H9 (cell line): ENCODE measurements at regions not wholly inside any gene's neighbourhood (a gene's known extent, or its start where the extent isn't known, plus 50 kb on each side); places are given as distances from the start of the nearest gene placed in this dataset.

ENCODE experiments used
- DNase-seq: peaks from one replicate; pipeline ENCODE4 v3.0.0-alpha.2; 2017
- H2AFZ ChIP-seq: one replicate; pipeline ENCODE4 v1.6.1; 2013; ENCODE audit warnings: mild to moderate bottlenecking, low read length, control low read depth, moderate library complexity
- H2AK5ac ChIP-seq: 2 replicates; pipeline ENCODE4 v1.6.1; 2013; ENCODE audit warnings: low read length, control low read depth, mixed read lengths; ENCODE audit not compliant: insufficient read length
- H2BK120ac ChIP-seq: one replicate; pipeline ENCODE4 v1.6.1; 2013; ENCODE audit warnings: low read depth, mild to moderate bottlenecking, low read length, control low read depth, inconsistent platforms; ENCODE audit not compliant: poor library complexity, severe bottlenecking
- H2BK12ac ChIP-seq: 2 replicates; pipeline ENCODE4 v1.6.1; 2013; ENCODE audit warnings: low read length, control low read depth, mixed read lengths, low read depth; ENCODE audit not compliant: insufficient read length
- H2BK15ac ChIP-seq: 2 replicates; pipeline ENCODE4 v1.6.1; 2013; ENCODE audit warnings: low read depth, low read length, control low read depth
- H2BK20ac ChIP-seq: one replicate; pipeline ENCODE4 v1.6.1; 2013; ENCODE audit warnings: low read depth, mild to moderate bottlenecking, low read length, control low read depth, inconsistent platforms; ENCODE audit not compliant: poor library complexity, severe bottlenecking
- H2BK5ac ChIP-seq: 2 replicates; pipeline ENCODE4 v1.6.1; 2013; ENCODE audit warnings: low read length, control low read depth, mixed read lengths; ENCODE audit not compliant: insufficient read length
- H3K14ac ChIP-seq: 2 replicates; pipeline ENCODE4 v1.6.1; 2013; ENCODE audit warnings: low read length, control low read depth; ENCODE audit not compliant: insufficient read depth
- H3K18ac ChIP-seq: 2 replicates; pipeline ENCODE4 v1.6.1; 2013; ENCODE audit warnings: low read depth, mild to moderate bottlenecking, mixed read lengths, low read length, control low read depth; ENCODE audit not compliant: insufficient read length
- H3K23ac ChIP-seq: 2 replicates; pipeline ENCODE4 v1.6.1; 2013; ENCODE audit warnings: low read length, control low read depth, mixed read lengths, low read depth; ENCODE audit not compliant: insufficient read length
- H3K23me2 ChIP-seq: 2 replicates; pipeline ENCODE4 v1.6.1; 2013; ENCODE audit warnings: low read depth, mild to moderate bottlenecking, mixed read lengths, low read length, control low read depth; ENCODE audit not compliant: insufficient read length, poor library complexity, severe bottlenecking
- H3K27ac ChIP-seq: 2 replicates; pipeline ENCODE4 v1.5.1; 2013; ENCODE audit warnings: low read length, control low read depth, mixed read lengths, low read depth; ENCODE audit not compliant: insufficient read length
- H3K27me3 ChIP-seq: 2 replicates; pipeline ENCODE4 v1.6.1; 2013; ENCODE audit warnings: low read length, control low read depth, inconsistent platforms; ENCODE audit not compliant: insufficient read depth
- H3K4ac ChIP-seq: 2 replicates; pipeline ENCODE4 v1.6.1; 2013; ENCODE audit warnings: low read depth, mild to moderate bottlenecking, control low read depth, inconsistent platforms, low read length, moderate library complexity
- H3K4me1 ChIP-seq: 2 replicates; pipeline ENCODE4 v1.6.1; 2013; ENCODE audit warnings: low read length, control low read depth, inconsistent platforms; ENCODE audit not compliant: insufficient read depth
- H3K4me2 ChIP-seq: 2 replicates; pipeline ENCODE4 v1.6.1; 2013; ENCODE audit warnings: low read length, control low read depth, mixed read lengths; ENCODE audit not compliant: insufficient read length, insufficient read depth
- H3K56ac ChIP-seq: 2 replicates; pipeline ENCODE4 v1.6.1; 2013; ENCODE audit warnings: low read depth, mild to moderate bottlenecking, mixed read lengths, low read length, control low read depth; ENCODE audit not compliant: insufficient read length
- H3K79me1 ChIP-seq: 2 replicates; pipeline ENCODE4 v1.6.1; 2013; ENCODE audit warnings: low read depth, mild to moderate bottlenecking, moderate library complexity, low read length, control low read depth, inconsistent platforms; ENCODE audit not compliant: insufficient read depth, poor library complexity, severe bottlenecking
- H3K79me2 ChIP-seq: 2 replicates; pipeline ENCODE4 v1.6.1; 2013; ENCODE audit warnings: low read length, control low read depth, inconsistent platforms; ENCODE audit not compliant: insufficient read depth
- H3K9ac ChIP-seq: 2 replicates; pipeline ENCODE4 v1.6.1; 2013; ENCODE audit warnings: low read length, control low read depth, mixed read lengths; ENCODE audit not compliant: insufficient read length; ENCODE audit errors: extremely low read depth
- H3K9me3 ChIP-seq: one replicate; pipeline ENCODE4 v1.6.1; 2013; ENCODE audit warnings: low read depth, low read length, inconsistent platforms; ENCODE audit not compliant: control insufficient read depth
- H3T11ph ChIP-seq: one replicate; pipeline ENCODE4 v1.6.1; 2013; ENCODE audit warnings: mild to moderate bottlenecking, low read length, control low read depth, inconsistent platforms
- H4K20me1 ChIP-seq: one replicate; pipeline ENCODE4 v1.6.1; 2013; ENCODE audit not compliant: control insufficient read depth, insufficient read length, insufficient read depth
- H4K5ac ChIP-seq: 2 replicates; pipeline ENCODE4 v1.6.1; 2013; ENCODE audit warnings: low read depth, mild to moderate bottlenecking, mixed read lengths, low read length, control low read depth; ENCODE audit not compliant: insufficient read length
- H4K8ac ChIP-seq: replicated peaks from 2 replicates; pipeline ENCODE4 v1.6.1; 2013; ENCODE audit warnings: low read length, control low read depth, mixed read lengths, low read depth; ENCODE audit not compliant: insufficient read length
- H4K91ac ChIP-seq: 2 replicates; pipeline ENCODE4 v1.6.1; 2013; ENCODE audit warnings: low read depth, mild to moderate bottlenecking, moderate library complexity, mixed read lengths, low read length, control low read depth; ENCODE audit not compliant: insufficient read length
- H3K27ac Mint-ChIP-seq, 3 experiments: 2 replicates in 2 of 3; 3 replicates in 1 of 3; pipeline ENCODE4 v1.8.0; 2020 to 2021; ENCODE audit warnings: mixed read lengths in 3 of 3, mild to moderate bottlenecking in 1 of 3, moderate library complexity in 1 of 3
- H3K27me3 Mint-ChIP-seq: 2 replicates; pipeline ENCODE4 v1.8.0; 2021; ENCODE audit warnings: low read depth, mild to moderate bottlenecking, moderate library complexity, mixed read lengths
- H3K36me3 Mint-ChIP-seq, 3 experiments: 2 replicates in 2 of 3; 3 replicates in 1 of 3; pipeline ENCODE4 v1.8.0; 2020 to 2021; ENCODE audit warnings: low read depth in 3 of 3, mixed read lengths in 3 of 3; ENCODE audit not compliant: insufficient read depth in 1 of 3
- H3K4me1 Mint-ChIP-seq, 2 experiments: 2 replicates each; pipeline ENCODE4 v1.8.0; 2020; ENCODE audit warnings: mixed read lengths in 2 of 2
- H3K4me3 Mint-ChIP-seq, 2 experiments: 2 replicates in 1 of 2; 3 replicates in 1 of 2; pipeline ENCODE4 v1.8.0; 2020 to 2021; ENCODE audit warnings: mild to moderate bottlenecking in 2 of 2, mixed read lengths in 2 of 2, moderate library complexity in 1 of 2
- H3K9me3 Mint-ChIP-seq, 2 experiments: 2 replicates in 1 of 2; 3 replicates in 1 of 2; pipeline ENCODE4 v1.8.0; 2020; ENCODE audit warnings: mild to moderate bottlenecking in 2 of 2, mixed read lengths in 2 of 2, moderate library complexity in 1 of 2
- WGBS: extraction: QIAGEN DNeasy Blood & Tissue Kit; methylation state at CpG from one replicate; pipeline ENCODE4 v1.1.7; 2013; ENCODE audit warnings: missing lambda C conversion rate, low lambda C conversion rate, mixed read lengths; ENCODE audit not compliant: insufficient read length; ENCODE audit errors: extremely low coverage; 5-methylcytosine and 5-hydroxymethylcytosine counted together
- TF ChIP-seq, protein P1 (sequence below): fragments of 200-600 bp; sonication (generic); conservative IDR thresholded peaks from 3 replicates; pipeline ENCODE4 v1.8.0; 2021; ENCODE audit warnings: antibody characterized with exemption, mild to moderate bottlenecking

DNA sequence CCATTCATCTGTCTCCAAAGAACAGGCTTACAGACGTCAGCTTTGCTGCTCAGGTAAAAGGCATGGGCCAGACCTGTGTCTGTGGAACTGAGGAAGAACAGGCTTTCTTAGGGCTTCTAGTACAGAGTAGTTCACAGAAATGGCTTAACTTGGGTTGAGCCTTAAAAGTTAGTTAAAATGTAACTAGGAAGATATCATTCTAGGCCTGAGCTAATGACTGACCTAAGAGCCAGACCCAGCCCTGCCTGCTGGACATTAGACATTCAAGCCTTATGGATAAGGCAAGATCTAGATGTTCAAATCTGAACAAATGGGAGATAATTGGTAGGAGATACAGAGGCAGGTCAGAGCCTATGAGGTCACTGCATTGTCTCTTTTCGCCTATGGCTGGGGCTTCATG lies 73.9 kb upstream of the SLC14A2 start:
- peaks cover 1 to 3% of the 10 kb centered on the region in 2 experiments; a peak in 4 of 5 replicates for H3K9me3 Mint-ChIP-seq
- H3K36me3 Mint-ChIP-seq, result peaks cover 0 to 4% (median 2%) of the 10 kb centered on the region in 3 experiments; a peak in 2 of 7 replicates
- no peak overlapping the region for H3K27ac Mint-ChIP-seq

More for the DNA sequence above, 73.9 kb upstream of the SLC14A2 start:
- no peak overlapping the region for H2BK5ac ChIP-seq
- no peak overlapping the region for H4K91ac ChIP-seq
- H3K4me1 ChIP-seq, result no peaks in the 10 kb centered on the region
- H4K8ac ChIP-seq, result no peak overlapping the region
- no peak overlapping the region for H2BK120ac ChIP-seq
- H3K9me3 ChIP-seq, result no peaks in the 10 kb centered on the region
- DNase-seq, result no peak
- Mint-ChIP-seq H3K4me3 (no peak overlapping the region), H3K4me1 (peaks cover 4 to 5% of the 10 kb centered on the region in 2 experiments; a peak in 3 of 4 replicates), H3K27me3 (no peaks in the 10 kb centered on the region)
- no peak overlapping the region for H2AFZ ChIP-seq
- H3K23me2 ChIP-seq, result no peaks in the 10 kb centered on the region
- H2BK15ac ChIP-seq, result no peak overlapping the region
- H4K20me1 ChIP-seq, result peaks cover 3% of the 10 kb centered on the region
- H2BK20ac ChIP-seq, result no peak overlapping the region
- H2BK12ac ChIP-seq, result no peak overlapping the region
- H2AK5ac ChIP-seq, result no peak overlapping the region
- no peaks in the 10 kb centered on the region for H3K27me3 ChIP-seq
- H3K23ac ChIP-seq, result no peak overlapping the region
- no peak overlapping the region for H3K9ac ChIP-seq
- H4K5ac ChIP-seq, result no peak overlapping the region
- no CpG with 5 or more reads among the region's 2 CpGs for WGBS
- H3T11ph ChIP-seq, result no peak overlapping the region
- H3K56ac ChIP-seq, result no peak overlapping the region
- TF ChIP-seq, protein P1, sequence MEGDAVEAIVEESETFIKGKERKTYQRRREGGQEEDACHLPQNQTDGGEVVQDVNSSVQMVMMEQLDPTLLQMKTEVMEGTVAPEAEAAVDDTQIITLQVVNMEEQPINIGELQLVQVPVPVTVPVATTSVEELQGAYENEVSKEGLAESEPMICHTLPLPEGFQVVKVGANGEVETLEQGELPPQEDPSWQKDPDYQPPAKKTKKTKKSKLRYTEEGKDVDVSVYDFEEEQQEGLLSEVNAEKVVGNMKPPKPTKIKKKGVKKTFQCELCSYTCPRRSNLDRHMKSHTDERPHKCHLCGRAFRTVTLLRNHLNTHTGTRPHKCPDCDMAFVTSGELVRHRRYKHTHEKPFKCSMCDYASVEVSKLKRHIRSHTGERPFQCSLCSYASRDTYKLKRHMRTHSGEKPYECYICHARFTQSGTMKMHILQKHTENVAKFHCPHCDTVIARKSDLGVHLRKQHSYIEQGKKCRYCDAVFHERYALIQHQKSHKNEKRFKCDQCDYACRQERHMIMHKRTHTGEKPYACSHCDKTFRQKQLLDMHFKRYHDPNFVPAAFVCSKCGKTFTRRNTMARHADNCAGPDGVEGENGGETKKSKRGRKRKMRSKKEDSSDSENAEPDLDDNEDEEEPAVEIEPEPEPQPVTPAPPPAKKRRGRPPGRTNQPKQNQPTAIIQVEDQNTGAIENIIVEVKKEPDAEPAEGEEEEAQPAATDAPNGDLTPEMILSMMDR, result no peak
- H3K4ac ChIP-seq, result no peak overlapping the region
- H3K18ac ChIP-seq, result no peak overlapping the region
- H3K4me2 ChIP-seq, result no peak overlapping the region
- no peaks in the 10 kb centered on the region for H3K79me2 ChIP-seq
- H3K14ac ChIP-seq, result no peak overlapping the region
- H3K27ac ChIP-seq, result no peak overlapping the region
- H3K79me1 ChIP-seq, result no peaks in the 10 kb centered on the region
